Activated CD8-positive, alpha-beta memory T cell treated with anti-CD3 and anti-CD28 coated beads, Interleukin-2, amount 10 ng/mL, durations not matched to agents 7 days and 5 days (primary cell): ENCODE measurements at regions not wholly inside any gene's neighbourhood (a gene's known extent, or its start where the extent isn't known, plus 50 kb on each side); places are given as distances from the start of the nearest gene placed in this dataset.

ENCODE experiments used
- ATAC-seq: fragments of 150-1000 bp; cut with Tn5 transposase; one replicate; pipeline ENCODE4 v1.10.0; 2021; ENCODE audit warnings: moderate library complexity
- CTCF ChIA-PET: fragments of 350-600 bp; sonication (Branson Sonifier 250); formaldehyde crosslinking; loops from one replicate; lab custom pipeline; 2021; ENCODE audit warnings: antibody characterized with exemption; lab: Charles Lee
- DNase-seq: peaks from one replicate; pipeline ENCODE4 v3.0.0-alpha.2; 2020
- H3K27ac Mint-ChIP-seq: one replicate; pipeline ENCODE4 v1.8.0; 2021; ENCODE audit warnings: mild to moderate bottlenecking, mixed read lengths
- H3K27me3 Mint-ChIP-seq: one replicate; pipeline ENCODE4 v1.8.0; 2021; ENCODE audit warnings: mixed read lengths
- H3K36me3 Mint-ChIP-seq: one replicate; pipeline ENCODE4 v1.8.0; 2021; ENCODE audit warnings: mild to moderate bottlenecking, mixed read lengths
- H3K4me1 Mint-ChIP-seq: one replicate; pipeline ENCODE4 v1.8.0; 2021; ENCODE audit warnings: mixed read lengths
- H3K4me3 Mint-ChIP-seq: one replicate; pipeline ENCODE4 v1.8.0; 2021; ENCODE audit warnings: mild to moderate bottlenecking, moderate library complexity, mixed read lengths
- H3K9me3 Mint-ChIP-seq: one replicate; pipeline ENCODE4 v1.8.0; 2022; ENCODE audit warnings: low read depth, mixed read lengths

- H3K36me3 Mint-ChIP-seq, result peaks cover 1% of the 10 kb centered on the region
- CTCF ChIA-PET, result no interaction called here
- ATAC-seq (no peak), DNase-seq (no peak)
- no peak overlapping the region for H3K4me3 Mint-ChIP-seq
- H3K4me1 Mint-ChIP-seq, result no peaks in the 10 kb centered on the region
- peaks cover 39% of the 10 kb centered on the region for H3K27me3 Mint-ChIP-seq
- no peak overlapping the region for H3K27ac Mint-ChIP-seq
- no peaks in the 10 kb centered on the region for H3K9me3 Mint-ChIP-seq
Observed at GRCh38 chr7:28269700-28270361, 89.2 kb upstream of the JAZF1 start.

DNA sequence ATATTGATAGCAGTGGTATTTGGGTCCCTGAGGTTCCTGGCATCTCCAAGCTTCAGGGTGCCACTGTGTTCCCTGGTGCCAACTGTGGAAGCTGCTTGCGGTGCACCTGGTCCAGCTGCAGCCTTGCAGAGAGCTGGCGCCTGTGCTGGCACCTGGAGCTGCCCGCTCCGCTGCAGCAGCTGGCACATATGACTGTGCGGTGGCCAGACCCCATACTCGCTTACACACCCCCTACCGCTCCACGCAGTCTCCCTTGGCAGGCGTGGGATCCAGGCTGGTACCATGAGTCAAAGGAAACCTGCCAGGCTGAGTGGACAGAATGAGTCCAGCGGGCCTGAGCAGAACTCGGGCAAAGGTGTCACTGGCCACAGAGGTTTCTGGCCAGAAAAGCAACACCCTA is 89.9 kb upstream of the JAZF1 start:
- H3K4me3 Mint-ChIP-seq, result no peak overlapping the region
- DNase-seq (no peak), ATAC-seq (no peak)
- no peaks in the 10 kb centered on the region for H3K9me3 Mint-ChIP-seq
- CTCF ChIA-PET, result no interaction called here
- H3K27me3 Mint-ChIP-seq, result peaks cover 38% of the 10 kb centered on the region
- H3K36me3 Mint-ChIP-seq, result peaks cover 1% of the 10 kb centered on the region
- no peaks in the 10 kb centered on the region for H3K4me1 Mint-ChIP-seq
- H3K27ac Mint-ChIP-seq, result no peak overlapping the region

GRCh38 chr7:28272461-28272877 is 91.9 kb upstream of the JAZF1 start:
- Mint-ChIP-seq H3K9me3 (no peaks in the 10 kb centered on the region), H3K36me3 (peaks cover 1% of the 10 kb centered on the region), H3K27me3 (peaks cover 35% of the 10 kb centered on the region), H3K4me3 (no peak overlapping the region), H3K4me1 (no peaks in the 10 kb centered on the region), H3K27ac (no peak overlapping the region)
- ATAC-seq (no peak), DNase-seq (no peak)
- CTCF ChIA-PET, result no interaction called here

GRCh38 chr7:28276298-28276697 is 95.7 kb upstream of the JAZF1 start:
- H3K4me3 Mint-ChIP-seq, result no peak overlapping the region
- peaks cover 21% of the 10 kb centered on the region for H3K27me3 Mint-ChIP-seq
- CTCF ChIA-PET, result no interaction called here
- ATAC-seq (no peak), DNase-seq (no peak)
- H3K36me3 Mint-ChIP-seq, result peaks cover 1% of the 10 kb centered on the region
- H3K27ac Mint-ChIP-seq, result no peak overlapping the region
- H3K9me3 Mint-ChIP-seq, result no peaks in the 10 kb centered on the region
- H3K4me1 Mint-ChIP-seq, result no peaks in the 10 kb centered on the region

GRCh38 chr7:28277364-28277763 is 96.8 kb upstream of the JAZF1 start:
- H3K27me3 Mint-ChIP-seq, result peaks cover 17% of the 10 kb centered on the region
- H3K4me3 Mint-ChIP-seq, result no peak overlapping the region
- no peaks in the 10 kb centered on the region for H3K4me1 Mint-ChIP-seq
- H3K36me3 Mint-ChIP-seq, result peaks cover 1% of the 10 kb centered on the region
- H3K9me3 Mint-ChIP-seq, result no peaks in the 10 kb centered on the region
- H3K27ac Mint-ChIP-seq, result no peak overlapping the region
- DNase-seq (no peak), ATAC-seq (no peak)
- CTCF ChIA-PET, result no interaction called here

DNA sequence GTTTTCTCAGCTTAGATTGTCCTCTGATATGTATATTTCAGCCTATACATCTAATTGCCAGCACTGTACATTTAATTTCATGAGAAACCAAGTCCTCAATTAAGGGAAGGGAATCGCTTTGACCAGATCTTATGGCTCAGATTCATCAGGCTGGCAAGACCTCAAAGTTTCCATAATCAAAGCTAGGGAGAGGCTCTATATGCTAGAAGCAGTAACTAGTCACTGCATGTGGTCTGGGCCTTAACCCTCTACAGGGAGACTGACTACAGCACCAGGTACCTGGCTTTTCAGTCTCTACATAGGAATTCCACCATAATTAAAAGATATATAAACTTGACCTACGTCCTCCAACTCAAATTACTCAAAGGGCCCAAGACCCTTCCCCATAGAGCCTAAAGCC is 97.4 kb upstream of the JAZF1 start:
- Mint-ChIP-seq H3K4me3 (no peak overlapping the region), H3K9me3 (no peaks in the 10 kb centered on the region), H3K36me3 (peaks cover 1% of the 10 kb centered on the region), H3K27me3 (peaks cover 16% of the 10 kb centered on the region), H3K4me1 (no peaks in the 10 kb centered on the region), H3K27ac (no peak overlapping the region)
- no peak for DNase-seq
- ATAC-seq, result no peak
- CTCF ChIA-PET, result no interaction called here

DNA sequence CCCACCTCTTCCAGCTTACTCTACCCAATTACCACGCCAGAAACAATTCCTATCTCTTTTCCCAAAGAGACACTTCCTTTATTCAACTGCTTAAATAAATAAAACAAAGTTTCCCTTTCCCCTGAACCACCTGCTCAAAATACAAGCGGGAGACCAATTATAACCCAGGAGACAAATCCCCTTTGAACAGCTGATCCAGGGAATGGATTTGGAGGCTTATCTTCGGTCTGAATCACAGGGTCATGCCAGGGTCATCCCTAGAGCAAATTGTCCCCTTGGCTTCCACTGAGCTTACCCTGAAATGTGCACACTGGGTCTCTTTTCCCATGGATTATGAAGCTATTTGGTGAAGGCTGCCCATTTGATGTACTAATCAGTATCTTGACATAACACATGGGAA is 99.9 kb upstream of the JAZF1 start:
- Mint-ChIP-seq H3K4me3 (no peak overlapping the region), H3K27me3 (peaks cover 18% of the 10 kb centered on the region), H3K4me1 (no peaks in the 10 kb centered on the region), H3K36me3 (no peaks in the 10 kb centered on the region), H3K9me3 (no peaks in the 10 kb centered on the region), H3K27ac (no peak overlapping the region)
- CTCF ChIA-PET, result no interaction called here
- DNase-seq, result no peak
- ATAC-seq, result no peak

GRCh38 chr7:28290496-28290895 is 109.9 kb upstream of the JAZF1 start:
- no peak overlapping the region for H3K27ac Mint-ChIP-seq
- no peaks in the 10 kb centered on the region for H3K36me3 Mint-ChIP-seq
- H3K27me3 Mint-ChIP-seq, result peaks cover 57% of the 10 kb centered on the region
- H3K4me3 Mint-ChIP-seq, result no peak overlapping the region
- H3K9me3 Mint-ChIP-seq, result no peaks in the 10 kb centered on the region
- H3K4me1 Mint-ChIP-seq, result peaks cover 11% of the 10 kb centered on the region
- ATAC-seq, result no peak
- CTCF ChIA-PET, result no interaction called here
- DNase-seq, result no peak

GRCh38 chr7:28291559-28291958 is 111.0 kb upstream of the JAZF1 start:
- Mint-ChIP-seq H3K27me3 (peaks cover 65% of the 10 kb centered on the region), H3K27ac (no peak overlapping the region), H3K4me1 (peaks cover 11% of the 10 kb centered on the region), H3K4me3 (no peak overlapping the region), H3K9me3 (no peaks in the 10 kb centered on the region), H3K36me3 (no peaks in the 10 kb centered on the region)
- DNase-seq (no peak), ATAC-seq (no peak)
- CTCF ChIA-PET, result no interaction called here

DNA sequence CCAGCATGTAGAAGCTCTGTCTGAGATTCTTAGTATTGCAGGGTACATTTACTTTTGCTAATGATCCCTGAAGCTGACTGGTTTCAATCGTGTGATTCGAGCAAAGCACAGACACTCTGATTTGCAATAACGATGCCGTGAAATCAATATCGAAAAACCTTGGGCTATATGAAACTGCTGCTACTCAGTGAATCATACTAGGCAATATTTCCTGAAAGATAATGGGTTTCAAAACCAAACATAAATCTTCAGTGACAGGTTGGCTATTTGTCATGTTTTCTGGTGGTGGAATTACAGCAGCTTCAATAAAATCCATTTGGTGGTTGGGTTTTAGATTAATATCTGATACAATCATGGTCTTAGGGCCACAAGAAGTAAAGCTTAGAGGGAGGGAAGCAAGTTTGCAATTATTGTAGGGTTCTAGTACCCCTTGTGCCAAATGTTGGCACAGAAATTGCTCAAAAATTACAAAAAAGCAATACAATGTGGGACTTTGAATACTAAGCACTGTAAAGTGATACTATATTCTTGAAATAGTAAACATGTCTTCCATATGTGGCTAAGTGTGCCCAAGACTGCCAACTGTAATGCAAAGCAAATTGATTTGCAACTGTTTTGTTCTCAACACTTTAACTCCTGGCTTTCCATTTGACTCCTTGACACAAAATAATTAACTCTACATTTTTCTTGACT is 112.4 kb upstream of the JAZF1 start:
- Mint-ChIP-seq H3K27ac (no peak overlapping the region), H3K36me3 (no peaks in the 10 kb centered on the region), H3K27me3 (peaks cover 59% of the 10 kb centered on the region), H3K4me1 (peaks cover 11% of the 10 kb centered on the region), H3K4me3 (no peak overlapping the region), H3K9me3 (no peaks in the 10 kb centered on the region)
- CTCF ChIA-PET, result no interaction called here
- DNase-seq, result no peak
- peak; percentile 45 for ATAC-seq

DNA sequence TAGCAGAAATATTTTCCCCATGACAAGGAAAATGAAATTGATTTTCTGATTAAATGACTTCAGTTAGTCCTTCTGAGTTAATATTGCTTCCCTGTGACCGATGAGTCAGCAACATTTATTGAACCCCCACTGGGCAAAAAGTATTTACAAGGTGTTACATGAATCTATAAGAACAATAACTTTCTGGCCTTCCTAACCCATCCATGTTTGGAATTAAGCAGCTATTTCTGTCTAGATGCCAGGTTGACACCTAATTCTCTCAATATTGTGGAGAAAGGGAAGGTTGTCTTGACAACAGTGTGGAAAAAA is 112.9 kb upstream of the JAZF1 start:
- Mint-ChIP-seq H3K4me3 (no peak overlapping the region), H3K36me3 (no peaks in the 10 kb centered on the region), H3K27me3 (peaks cover 56% of the 10 kb centered on the region), H3K4me1 (peaks cover 11% of the 10 kb centered on the region), H3K9me3 (no peaks in the 10 kb centered on the region), H3K27ac (no peak overlapping the region)
- CTCF ChIA-PET, result no interaction called here
- DNase-seq (no peak), ATAC-seq (no peak)

DNA sequence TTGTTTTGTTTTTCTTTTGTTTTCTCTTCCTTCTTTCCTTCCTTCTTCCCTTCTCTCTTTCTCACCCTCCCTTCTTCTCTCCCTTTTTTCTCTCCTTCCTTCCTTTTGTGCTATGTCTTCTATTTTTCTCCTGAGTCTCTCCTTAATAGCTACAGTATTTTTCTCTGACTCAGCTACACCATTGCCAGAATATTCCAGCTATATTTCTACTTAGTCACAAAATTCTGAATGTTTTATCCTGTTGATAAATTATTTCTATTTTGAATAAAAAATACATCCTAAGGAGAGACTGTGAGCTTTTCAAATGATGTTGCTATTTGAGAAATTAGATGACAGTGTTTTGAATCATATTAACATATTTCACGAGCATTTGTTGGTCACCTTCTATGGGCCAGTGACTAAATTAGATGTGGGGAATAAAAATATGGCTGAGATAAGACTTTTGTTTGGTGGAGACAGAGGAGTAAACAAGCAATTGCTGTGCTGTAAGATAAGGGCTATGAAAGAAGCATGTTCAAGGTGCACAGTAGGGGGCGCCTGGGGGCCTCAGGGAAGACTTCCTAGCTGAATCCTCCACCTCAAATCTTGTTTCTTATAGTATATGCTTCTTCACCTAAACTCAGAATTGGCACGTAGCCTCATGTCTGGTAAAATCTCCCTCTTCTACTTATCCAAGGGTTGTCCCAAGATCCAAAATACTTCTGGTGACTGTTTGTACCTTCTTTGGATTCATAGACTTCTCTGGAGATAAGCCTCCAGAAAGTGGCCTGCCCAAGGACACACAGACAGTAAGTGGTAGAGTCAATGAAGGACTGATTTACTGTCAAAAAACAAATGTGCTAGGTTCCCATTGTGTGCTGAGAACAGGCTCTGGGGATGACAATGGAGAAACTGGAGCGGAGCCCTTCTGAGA is 115.5 kb upstream of the CREB5 start:
- Mint-ChIP-seq H3K27ac (no peak overlapping the region), H3K9me3 (no peaks in the 10 kb centered on the region), H3K4me1 (peaks cover 11% of the 10 kb centered on the region), H3K36me3 (no peaks in the 10 kb centered on the region), H3K27me3 (peaks cover 49% of the 10 kb centered on the region), H3K4me3 (no peak overlapping the region)
- ATAC-seq (no peak), DNase-seq (no peak)
- CTCF ChIA-PET, result interaction anchor here (1.0 to 2.0 kb wide), 3 partner anchors 34 to 89 kb away, joined by 4 to 8 read pairs (median 5); no protein-coding TSS in a partner anchor

DNA sequence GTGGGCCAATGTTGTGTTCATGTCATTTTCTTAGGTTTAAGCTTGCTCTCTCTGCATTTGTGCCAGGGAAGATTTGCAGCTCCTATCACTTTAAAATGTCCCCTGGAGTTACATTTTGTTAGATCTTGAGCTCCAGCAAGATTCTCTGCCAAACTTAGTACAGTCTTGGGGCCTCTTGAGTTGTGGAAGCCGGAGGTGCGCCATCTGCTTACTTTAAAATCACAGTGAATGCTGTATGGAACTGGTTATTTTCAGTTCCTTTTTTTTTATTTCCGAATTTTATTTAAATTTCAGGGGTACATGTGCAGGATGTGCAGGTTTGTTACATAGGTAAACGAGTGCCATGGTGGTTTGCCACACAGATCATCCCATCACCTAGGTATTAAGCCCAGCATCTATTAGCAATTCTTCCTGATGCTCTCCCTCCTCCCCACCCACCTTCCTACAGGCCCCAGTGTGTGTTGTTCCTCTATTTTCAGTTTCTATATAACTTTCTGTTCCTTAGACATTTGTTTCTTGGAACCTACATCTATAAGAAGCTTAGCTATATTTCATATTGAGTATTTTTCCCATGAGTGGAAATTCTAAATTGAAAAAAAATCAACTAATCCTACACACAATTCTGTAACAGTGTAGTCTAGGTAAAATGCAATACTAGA is 114.4 kb upstream of the CREB5 start:
- no peak for DNase-seq
- CTCF ChIA-PET, result interaction anchor here (2.0 kb wide), 1 partner anchor 66 kb away, joined by 8 read pairs; no protein-coding TSS in a partner anchor
- Mint-ChIP-seq H3K4me1 (peaks cover 2% of the 10 kb centered on the region), H3K27me3 (peaks cover 46% of the 10 kb centered on the region), H3K27ac (no peak overlapping the region), H3K36me3 (no peaks in the 10 kb centered on the region), H3K9me3 (no peaks in the 10 kb centered on the region), H3K4me3 (no peak overlapping the region)
- ATAC-seq, result no peak
